Activated CD8-positive, alpha-beta memory T cell treated with anti-CD3 and anti-CD28 coated beads for 1 hour (primary cell): ENCODE measurements at regions not wholly inside any gene's neighbourhood (a gene's known extent, or its start where the extent isn't known, plus 50 kb on each side); places are given as distances from the start of the nearest gene placed in this dataset.

Source experiments
- DNase-seq, 2 donors: peaks; one replicate each; pipeline ENCODE4 v3.0.0-alpha.2; 2020; ENCODE audit warnings: low read depth in 1 of 2; ENCODE audit errors: extremely low read depth in 1 of 2

DNA sequence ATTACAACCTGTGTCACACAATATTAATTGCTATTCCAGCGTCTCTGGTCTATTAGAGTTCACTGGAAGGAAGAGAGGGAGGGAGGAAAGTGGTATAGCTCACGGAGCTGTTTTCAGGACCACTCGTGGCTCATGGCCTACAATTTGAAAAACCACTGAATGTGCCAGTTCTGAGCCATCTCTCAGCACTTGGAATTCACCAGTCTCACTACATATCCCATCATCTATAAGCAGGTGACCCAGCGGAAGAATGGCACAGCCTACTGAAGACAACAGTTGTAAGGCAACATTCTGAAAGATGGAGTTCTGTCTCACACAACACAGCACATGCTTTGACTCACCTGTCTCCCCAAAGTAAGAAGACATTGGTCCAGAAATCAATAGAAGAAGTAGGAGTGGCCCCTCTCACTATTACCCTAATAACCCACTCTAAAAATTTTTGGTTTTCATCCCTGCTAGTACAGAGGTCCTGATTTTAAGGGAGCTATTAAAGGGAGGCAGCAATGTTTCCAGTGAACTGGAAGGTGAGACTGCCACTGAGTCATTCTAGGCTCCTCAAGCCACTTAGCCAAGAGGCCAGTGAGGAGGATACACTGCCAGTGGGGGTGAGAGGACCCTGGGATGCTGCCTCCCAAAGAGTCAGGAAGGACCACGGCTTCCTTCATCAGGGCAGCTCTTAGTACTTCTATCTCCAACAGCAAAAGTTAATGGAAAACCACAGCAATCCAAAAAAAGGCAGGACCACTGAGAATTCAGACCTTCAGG is 50.0 kb upstream of the DOCK9 start:
- DNase-seq, result no peak

DNA sequence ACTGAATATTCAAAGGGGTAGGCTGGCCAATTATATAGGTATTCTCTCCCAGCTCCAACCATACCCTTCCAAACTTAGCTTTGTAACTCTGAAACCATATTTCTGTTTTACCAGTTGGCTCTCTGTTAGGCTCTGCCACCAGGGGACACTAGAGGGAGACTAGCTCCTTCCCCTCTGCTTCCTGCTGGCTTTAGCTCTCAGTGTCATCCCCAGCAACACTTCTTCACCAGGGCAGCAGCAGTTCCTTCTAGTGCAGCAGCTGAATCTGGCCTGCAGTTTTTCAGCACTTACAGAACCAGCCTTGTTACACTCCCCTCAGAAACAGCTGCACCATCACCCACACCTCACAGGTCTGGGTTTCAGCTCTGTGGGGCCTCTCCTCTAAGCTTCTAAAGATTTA is 51.0 kb upstream of the DOCK9 start:
- no peak for DNase-seq

DNA sequence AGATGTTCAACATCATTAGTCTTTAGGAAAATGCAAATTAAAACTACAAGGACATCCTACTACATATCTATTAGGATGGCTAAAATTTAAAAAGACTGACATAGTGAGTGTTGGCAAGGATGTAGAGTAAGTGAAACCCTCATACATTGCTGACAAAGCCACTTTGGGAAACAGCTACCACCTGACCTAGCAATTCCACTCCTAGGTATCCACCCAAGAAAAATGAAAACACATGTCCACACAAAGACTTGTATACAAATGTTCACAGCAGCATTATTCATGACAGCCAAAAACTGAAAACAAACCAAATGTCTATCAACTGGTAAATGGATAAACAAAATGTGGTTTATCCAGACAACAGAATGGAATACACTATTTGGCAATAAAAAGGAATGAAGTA is 51.7 kb upstream of the DOCK9 start:
- no peak for DNase-seq

DNA sequence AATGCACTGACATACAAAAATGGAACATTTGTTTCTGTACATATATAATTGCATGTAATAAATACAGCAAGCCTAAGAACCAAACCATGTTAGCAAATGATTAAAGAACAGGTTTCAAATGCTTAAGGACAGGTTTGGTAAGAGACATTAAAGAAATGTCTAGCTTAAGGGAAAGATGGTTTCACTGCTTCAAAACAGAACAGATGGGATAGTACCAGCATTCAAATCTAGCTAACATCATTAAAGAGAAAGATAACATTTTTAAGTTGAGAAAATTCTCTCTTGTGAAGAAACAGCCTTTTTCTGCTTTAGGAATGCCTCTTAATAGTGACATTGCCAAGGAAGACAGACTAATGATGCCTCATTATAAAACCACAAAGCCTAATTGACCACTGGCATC is 52.5 kb upstream of the DOCK9 start:
- no peak for DNase-seq

DNA sequence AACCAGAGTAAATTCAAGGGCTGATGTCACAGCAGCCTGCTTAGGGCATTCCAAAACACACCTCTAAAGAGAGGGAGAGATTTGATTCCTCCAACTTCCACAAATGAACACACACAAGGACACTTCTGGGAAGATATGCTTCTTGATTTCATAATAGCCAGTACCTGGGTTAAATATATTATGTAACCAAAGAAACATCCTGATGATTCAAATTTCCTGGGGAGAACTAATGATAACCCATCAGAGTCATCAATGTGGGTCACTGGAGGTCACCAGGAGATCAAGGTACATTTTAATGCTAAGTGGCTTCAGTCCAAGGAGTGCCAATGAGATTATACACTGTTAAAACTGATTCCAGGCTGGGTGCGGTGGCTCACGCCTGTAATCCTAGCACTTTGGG is 54.0 kb upstream of the DOCK9 start:
- DNase-seq, result no peak

DNA sequence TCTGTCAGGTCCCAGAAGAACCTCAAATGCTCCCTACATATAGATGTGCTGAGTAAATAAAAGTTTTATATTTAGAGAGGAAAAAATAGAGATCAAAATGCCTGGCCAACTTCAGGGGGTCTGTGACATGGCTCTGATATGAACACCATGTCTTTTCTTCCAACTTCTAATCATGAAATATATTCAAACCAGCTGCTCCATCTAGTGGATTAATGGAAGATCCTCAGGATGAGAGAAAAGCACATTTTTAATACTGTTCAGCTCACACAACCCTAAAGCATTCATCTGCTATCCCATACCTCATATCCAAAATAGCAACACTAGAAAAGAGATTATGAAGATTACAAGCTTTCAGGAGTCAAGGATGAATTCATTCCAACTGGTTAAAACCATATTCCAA is 56.0 kb upstream of the DOCK9 start:
- no peak for DNase-seq

DNA sequence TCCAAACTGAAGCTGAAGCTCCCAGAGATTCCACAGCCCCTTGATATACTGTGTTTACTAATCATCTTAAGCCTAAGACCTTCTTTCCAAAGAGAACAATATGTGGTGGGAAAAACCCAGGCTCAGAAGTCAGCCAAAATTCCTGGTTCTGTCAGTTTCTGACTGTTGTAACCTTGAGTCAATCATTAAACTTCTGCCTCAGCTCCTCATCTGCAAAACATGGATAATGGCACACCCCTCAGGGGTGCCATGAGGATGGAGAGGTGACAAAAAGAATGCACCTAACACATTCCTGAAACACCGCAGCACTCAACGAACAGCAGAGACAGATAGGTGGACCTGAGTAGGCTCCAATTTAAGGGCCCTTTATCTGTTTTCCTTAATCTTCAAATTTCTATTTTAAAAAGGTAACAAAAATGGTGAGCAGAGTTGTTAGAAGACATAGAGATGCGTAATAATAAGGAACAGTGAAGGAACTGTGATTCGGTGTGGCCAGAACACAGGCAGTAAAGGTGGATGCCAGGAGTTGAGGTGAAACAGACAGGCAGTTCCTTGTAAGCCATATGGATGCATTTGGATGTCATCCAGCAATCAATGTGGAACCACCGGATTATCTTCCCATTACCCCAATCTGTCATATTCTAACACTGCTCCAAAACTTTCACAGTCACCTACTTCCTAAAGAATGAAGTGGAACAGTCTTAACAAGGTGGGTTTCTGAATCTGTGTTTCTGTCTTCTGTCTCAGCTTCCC is 56.6 kb upstream of the DOCK9 start:
- DNase-seq, result no peak

DNA sequence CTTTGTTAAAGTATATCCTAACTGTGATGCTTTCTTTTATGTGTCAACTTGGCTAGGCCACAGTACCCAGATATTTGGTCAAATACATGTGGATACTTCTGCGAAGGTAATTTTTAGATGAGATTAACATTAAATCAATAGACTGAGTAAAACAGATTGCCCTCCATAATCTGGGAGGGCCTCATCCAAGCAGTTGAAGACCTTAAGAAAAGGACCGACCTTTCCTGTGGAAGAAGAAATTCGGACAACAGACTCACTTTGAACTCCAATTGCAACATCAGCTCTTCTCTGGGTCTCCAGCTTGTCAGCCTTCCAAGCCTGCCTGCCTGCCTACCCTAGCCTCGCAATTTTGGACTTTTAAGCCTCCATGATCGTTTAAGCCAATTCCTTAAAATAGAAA is 57.9 kb upstream of the DOCK9 start:
- DNase-seq, result no peak

DNA sequence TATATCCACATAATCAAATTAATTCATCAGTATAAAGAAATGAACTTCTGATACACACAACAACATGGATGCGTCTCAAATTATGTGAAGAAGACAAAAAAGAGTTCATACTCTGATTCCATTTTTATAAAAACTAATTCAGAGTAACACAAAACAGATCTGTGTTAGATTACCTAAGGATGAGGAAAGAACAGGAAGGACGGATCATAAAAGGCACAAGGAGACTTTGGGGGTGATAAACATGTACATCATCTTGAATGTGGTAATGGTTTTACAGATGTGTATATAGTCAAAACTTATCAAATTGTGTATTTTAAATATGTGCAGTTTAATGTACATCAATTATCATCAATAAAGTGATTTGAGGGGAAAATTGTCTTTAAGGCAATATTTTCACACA is 59.9 kb upstream of the DOCK9 start:
- no peak for DNase-seq

DNA sequence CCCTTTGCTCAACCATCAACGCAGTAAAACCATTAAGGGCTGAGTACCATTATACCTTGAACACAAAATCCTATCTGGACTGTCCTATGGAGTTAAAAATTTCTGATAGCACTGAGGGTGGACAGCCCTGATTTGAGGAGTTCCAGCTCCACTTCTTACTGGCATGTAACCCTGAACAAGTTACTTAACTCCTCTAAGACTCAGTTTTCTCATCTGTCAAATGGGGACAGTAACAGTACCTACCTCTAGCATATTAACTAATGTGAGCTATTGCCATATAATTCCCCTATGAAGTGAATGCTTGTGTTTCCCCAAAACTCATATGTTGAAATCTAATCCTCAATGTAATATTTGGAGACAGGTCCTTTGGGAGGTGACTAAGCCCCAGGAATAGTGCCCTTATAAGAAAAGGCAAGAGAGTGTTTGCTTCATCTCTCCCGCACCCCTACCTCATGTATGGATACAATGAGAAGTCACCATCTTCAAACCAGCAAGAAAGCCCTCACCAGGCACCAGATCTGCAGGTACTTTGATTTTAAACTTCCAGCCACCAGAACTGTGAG is 61.9 kb upstream of the DOCK9 start:
- no peak for DNase-seq

DNA sequence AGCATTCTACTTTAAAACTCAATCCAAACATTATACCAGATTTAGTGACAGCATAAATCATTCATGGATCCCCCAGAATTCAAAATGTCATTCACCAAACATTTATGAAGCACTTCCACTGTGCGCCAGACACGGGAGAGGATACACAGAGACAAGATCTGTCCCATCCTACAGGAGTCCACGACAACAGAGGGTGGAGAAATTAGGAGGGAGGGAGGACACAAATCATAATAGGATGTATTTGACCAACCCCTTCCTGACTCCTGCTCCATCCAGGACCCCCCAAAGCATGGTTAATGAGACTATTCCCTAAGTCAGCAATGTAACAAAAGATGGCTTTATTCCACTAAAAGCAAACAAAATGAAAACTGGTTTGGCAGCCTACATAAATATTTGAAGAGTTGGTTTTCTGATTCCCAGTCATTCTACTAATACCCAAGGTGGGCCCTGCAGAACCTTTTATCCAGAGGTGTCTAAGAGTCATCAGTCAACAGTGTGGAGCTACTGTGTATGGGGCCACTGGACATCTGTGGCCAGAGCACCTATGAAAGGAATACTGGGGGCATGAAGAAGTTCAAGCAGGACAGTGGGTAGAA is 62.8 kb upstream of the DOCK9 start:
- DNase-seq, result no peak

DNA sequence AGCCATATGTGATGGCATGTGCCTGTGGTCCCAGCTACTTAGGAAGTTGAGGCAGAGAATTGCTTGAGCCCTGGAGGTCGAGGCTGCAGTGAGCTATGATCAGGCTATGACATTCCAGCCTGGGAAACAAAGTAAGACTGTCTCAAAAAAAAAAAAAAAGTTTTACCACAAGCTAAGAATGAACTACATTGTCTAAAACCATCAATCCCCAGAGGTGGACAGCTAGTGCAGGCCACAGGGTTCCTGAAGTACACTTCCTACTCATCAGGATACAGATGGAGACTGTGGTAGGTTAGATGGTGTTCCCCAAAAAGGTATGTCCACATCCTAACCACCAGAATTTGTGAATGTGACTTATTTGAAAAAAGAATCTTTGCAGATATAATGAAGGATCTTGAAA is 63.5 kb upstream of the DOCK9 start:
- no peak for DNase-seq

DNA sequence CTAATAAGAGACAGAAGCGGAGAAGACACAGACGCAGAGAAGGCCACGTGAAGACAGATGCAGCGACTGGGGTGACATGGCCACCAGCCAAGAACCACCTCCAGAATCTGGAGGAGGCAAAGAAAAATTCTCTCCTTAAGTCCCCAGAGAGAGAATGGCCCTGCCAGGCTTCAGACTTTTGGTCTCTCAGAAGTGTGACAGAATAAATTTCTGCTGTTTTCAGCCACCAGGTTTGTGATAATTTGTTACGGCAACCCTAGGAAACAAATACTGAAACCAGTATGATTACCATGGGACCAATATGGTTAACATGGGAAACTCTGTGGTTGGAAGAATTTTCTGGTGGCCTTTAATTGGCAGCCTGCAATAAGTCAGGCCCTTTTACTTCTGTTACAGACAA is 63.9 kb upstream of the DOCK9 start:
- no peak for DNase-seq

DNA sequence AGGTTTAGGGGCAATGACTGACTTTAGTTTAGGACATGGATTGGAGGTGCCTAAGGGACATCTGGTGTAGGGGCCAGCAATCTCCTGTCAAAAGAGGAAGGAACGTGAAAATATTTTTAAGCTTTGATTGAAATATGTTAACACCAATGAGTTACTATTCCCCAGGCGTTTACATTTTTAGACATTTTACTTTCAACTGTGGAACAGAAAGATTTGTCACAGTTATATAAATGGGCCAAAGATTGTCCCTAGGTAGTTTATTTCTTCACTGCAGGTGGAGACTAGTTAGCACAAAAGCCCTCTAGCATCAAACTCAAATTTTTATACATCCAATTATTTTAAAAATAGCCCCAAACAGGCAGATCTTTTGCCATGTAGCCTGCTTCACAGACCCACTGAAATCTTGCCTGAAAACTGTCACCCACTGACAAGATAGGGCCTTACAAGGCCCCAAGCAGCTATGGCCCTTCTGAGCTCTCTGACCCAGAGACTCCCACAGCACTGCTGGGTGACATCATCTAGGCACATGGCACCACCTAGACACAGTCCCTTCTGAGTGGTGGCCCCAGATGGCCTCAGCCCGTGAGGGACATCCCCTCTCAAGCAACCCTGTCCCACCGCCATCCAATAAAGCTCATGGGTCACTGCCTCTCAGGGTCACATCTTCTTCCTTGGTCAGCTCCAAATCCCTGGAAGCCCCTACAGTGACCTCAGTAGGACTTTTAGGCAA is 64.8 kb upstream of the DOCK9 start:
- no peak for DNase-seq

DNA sequence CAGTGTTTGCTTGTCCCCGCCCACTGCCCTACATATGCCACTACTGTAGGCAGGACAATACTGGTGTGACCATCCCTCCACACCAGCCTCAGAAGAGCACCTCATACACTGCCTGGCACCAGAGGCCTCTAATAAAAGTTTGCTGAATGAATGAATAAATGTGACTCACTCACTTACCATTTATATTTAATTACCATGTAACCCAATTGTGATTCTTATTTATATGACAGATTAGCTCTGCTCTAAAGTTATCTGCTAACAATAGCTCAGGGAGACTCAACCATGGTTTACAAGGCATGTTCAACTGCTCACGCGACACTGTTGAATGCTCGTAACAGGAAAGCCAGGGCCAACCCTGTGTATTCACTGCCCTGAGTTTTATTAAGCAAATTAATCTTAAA is 66.0 kb upstream of the DOCK9 start:
- no peak for DNase-seq

DNA sequence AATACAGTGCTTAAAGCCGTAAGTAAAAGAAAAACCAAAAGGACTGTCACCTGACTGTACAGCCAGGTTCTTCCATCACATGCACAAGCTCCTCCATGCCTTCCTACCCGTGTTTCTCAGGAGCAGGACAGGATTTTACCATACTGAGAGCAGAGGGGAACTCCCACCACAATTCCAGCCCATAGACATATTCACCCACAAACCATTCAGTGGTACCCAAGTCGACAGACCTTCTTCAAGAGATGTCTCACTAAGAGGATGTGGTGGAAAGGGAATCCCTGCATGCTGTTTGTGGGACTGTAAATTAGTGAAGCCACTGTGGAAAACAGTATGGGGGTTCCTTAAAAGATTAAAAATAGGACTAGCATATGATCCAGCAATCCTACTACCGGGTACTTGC is 66.9 kb upstream of the DOCK9 start:
- no peak for DNase-seq

DNA sequence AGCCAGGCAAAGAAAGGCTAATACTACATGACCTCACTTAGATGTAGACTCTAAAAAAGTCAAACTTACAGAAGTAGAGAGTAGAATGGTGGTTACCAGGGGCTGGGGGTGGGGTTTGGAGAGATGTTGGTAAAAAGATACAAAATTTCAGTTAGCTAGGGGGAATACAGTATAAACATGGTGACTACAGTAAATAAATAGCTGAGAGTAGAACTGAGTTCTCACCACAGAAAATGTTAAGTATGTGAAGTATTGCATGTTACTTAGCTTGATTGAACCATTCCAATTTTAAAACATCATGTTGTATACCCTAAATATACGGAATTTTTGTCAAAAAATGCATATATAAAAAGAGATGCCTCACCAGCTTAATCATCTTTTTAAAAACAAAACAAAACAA is 67.5 kb upstream of the DOCK9 start:
- DNase-seq, result no peak

DNA sequence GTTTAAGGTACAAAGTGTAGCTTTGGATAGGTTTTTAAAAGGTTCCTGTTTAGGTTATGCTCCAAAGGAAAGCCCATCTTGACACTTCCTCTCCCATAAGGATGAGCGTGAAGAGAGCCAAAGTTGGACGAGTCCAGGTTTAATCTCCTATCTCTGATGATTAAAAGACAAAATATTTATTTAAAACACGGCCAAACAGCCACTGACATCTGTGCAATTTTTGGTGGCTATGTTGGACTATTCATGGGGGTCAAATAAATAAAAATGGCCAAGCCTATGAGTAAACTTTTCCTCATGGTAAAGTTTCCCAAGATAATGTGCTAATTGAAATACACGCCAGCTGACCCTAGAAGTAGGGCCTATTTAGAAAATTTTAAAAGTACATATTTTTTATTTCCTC is 69.0 kb upstream of the DOCK9 start:
- DNase-seq, result no peak

DNA sequence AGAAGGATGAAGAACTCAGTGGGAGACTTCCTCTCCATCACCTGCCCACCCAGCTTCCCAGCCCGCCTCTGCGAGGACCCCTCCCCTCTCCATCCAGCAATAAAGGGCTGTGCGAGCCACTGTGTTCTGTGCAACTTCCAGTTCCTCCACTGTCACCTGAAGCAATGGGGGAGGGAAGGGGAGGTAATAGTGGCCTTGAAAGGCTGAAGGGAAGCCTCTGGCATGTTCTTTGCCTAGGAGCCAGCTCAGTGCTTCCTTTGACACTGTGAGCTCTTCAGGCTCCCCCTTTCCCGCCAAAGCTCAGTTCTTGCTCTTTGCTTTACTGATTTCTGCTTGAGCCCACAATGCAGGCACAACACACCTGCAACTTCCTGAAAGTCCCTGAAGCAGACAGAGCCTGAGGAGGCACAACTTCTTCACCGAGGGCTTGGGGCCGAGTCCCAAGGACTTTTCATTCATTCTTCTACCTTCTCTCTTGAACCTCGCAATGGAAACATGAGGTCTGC is 73.2 kb upstream of the DOCK9 start:
- no peak for DNase-seq

DNA sequence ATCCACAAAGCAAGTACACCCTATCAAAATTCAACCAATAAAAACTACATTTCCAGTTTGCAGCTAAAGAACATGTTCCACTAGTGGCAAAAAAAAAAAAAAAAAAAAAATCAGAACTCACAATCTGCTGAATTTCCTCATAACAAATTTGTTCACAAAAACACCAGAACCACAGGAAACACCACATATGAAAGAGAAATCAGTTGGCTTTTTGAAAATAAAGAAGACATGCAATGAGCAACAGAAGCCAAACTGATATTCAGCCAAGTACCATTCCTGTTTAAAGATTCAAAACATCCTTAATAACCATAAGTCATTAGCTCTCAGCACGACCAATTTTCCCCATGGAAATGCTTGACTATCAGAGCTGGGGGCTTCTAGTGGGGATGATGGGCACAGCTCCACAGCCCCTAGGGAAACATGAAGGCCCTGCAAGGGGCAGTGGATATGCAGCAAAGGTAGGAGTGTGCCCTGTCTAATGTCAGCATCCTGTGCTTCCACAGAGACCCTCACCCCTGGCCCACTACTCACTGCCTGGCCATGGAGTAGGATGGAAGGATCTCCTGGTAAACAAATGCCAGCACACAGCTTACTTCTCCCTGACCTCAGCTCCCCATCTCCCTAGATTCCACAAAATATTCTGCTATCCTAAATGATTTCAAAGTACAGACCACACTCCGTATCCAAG is 74.0 kb upstream of the DOCK9 start:
- no peak for DNase-seq
